Ovary (tissue), 7 donors: ENCODE measurements at regions not wholly inside any gene's neighbourhood (a gene's known extent, or its start where the extent isn't known, plus 50 kb on each side); places are given as distances from the start of the nearest gene placed in this dataset.
A peak's percentile ranks its signal among the peaks of the same experiment; 100 is the strongest.

Source experiments
- DNase-seq, 5 donors: peaks; one replicate each; pipeline ENCODE4 v3.0.0-alpha.2; 2019 to 2020
- H3K27ac ChIP-seq, 2 donors: fragments of 200-600 bp; one replicate each; pipeline versions ENCODE4 v1.5.1 to v1.8.0; 2019 to 2022
- H3K27me3 ChIP-seq: fragments of 200-600 bp; one replicate; pipeline ENCODE4 v1.8.0; 2022
- H3K36me3 ChIP-seq: fragments of 200-600 bp; sonication (generic); one replicate; pipeline ENCODE4 v1.5.1; 2019
- H3K4me1 ChIP-seq: one replicate; pipeline ENCODE4 v1.8.1; 2013; ENCODE audit warnings: mild to moderate bottlenecking, moderate library complexity; ENCODE audit not compliant: insufficient read depth
- H3K4me3 ChIP-seq: fragments of 200-600 bp; sonication (generic); one replicate; pipeline ENCODE4 v1.5.1; 2017
- H3K9me3 ChIP-seq, 2 donors: fragments of 200-600 bp in 1 of 2; sonication (generic) in 1 of 2; one replicate each; pipeline versions ENCODE4 v1.5.1 to v1.8.1; 2013 to 2019; ENCODE audit warnings: mild to moderate bottlenecking in 1 of 2, moderate library complexity in 1 of 2
- CTCF ChIP-seq, 3 donors: fragments of 450-650 bp in 2 of 3; fragments of 200-600 bp in 1 of 3; IDR thresholded peaks; one replicate each; pipeline versions ENCODE4 v1.5.1 to v1.8.0; 2016 to 2022; ENCODE audit warnings: antibody characterized with exemption in 3 of 3, mild to moderate bottlenecking in 1 of 3
- EP300 ChIP-seq: sonication (generic); formaldehyde crosslinking; IDR thresholded peaks from one replicate; pipeline ENCODE4 v1.6.1; 2017; ENCODE audit warnings: antibody characterized with exemption
- POLR2A ChIP-seq: fragments of 450-650 bp; IDR thresholded peaks from one replicate; pipeline ENCODE4 v1.6.1; 2017; ENCODE audit warnings: antibody characterized with exemption, mild to moderate bottlenecking, moderate library complexity
- WGBS, 3 donors: extraction: QIAGEN DNeasy Blood & Tissue Kit in 1 of 3; methylation state at CpG; one replicate each; pipeline versions ENCODE4 v1.1.5 to v1.1.7; 2013 to 2017; 5-methylcytosine and 5-hydroxymethylcytosine counted together
- intact Hi-C, 4 donors: fragments of 100-400 bp; cut with DNase I; formaldehyde crosslinking; loops; one replicate each; pipeline versions ENCODE4 v1.11.0 to v1.15.1; 2022 to 2023
- donor health status: DM: no; HTN: no; CAD: no; lungs with moderate emphysema.
- donor health status: DM: no; HTN: no; CAD: no.
- donor health status: Bipolar disorder and iron deficiency.
- donor health status: DM: no; HTN: no; CAD: no.
- donor health status: DM: yes; HTN: yes; CAD: no.

DNA sequence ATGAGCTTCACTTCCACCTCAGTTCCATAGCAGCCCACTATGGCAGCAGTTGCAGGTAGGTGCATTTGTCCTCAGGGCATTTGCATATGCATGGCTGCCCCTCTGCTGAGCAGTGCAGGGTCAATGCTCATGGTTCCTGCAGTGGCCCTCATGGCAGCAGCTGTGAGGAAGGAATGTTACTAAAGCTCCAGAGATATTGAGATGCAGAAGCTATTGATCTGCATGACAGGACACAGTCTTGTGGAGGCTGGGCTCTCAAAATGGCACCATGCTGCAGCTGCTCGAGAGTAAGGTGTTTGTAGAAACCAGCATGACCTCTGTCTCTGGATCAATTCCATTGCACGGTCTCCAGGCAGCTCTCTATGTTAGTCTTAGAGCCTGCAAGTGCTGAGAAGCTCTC is 179.2 kb upstream of the PCDH18 start:
- intact Hi-C loops = no loop called here

DNA sequence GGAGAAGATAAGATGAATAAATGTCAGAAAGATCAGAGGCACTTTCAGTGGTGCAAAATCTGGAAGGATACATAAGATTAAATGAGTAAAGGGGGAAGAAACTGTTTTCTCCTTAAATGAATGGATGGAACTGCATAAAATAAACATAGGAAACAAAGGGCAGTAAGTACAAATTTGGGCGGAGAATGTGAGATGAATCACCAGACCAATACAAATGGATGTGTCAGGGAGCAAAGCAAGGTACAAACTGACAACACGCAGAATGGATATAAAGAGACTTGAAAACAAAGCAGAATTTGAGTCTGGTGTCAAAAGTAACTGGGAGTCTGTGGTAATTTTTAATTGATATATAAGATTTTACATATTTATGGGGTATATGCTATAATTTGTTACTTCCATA is 175.3 kb upstream of the PCDH18 start:
- no peak for DNase-seq
- Histone ChIP-seq H3K36me3 (no peaks in the 10 kb centered on the region), H3K27me3 (peaks cover 5% of the 10 kb centered on the region), H3K4me3 (no peak overlapping the region), H3K27ac (no peak overlapping the region), H3K9me3 (no peaks in the 10 kb centered on the region), H3K4me1 (peaks cover 5% of the 10 kb centered on the region)
- 71 to 85% (median 76%) methylated on average over 2 of the region's 2 CpGs for WGBS, 3 donors
- intact Hi-C loops = no loop called here
- TF ChIP-seq POLR2A = no peak
- no peak for TF ChIP-seq CTCF (IDR thresholded peaks at IDR 0.05)
- no peak for TF ChIP-seq EP300

More for the DNA sequence above, 179.2 kb upstream of the PCDH18 start:
- Histone ChIP-seq H3K9me3 (no peaks in the 10 kb centered on the region), H3K4me1 (no peaks in the 10 kb centered on the region), H3K36me3 (no peaks in the 10 kb centered on the region), H3K27me3 (peaks cover 4% of the 10 kb centered on the region), H3K4me3 (no peak overlapping the region), H3K27ac (no peak overlapping the region)
- TF ChIP-seq EP300 (no peak), POLR2A (no peak), CTCF (IDR thresholded peaks at IDR 0.05) (no peak)
- WGBS, 3 donors = 92 to 97% (median 95%) methylated on average over 2 of the region's 2 CpGs
- DNase-seq = no peak

DNA sequence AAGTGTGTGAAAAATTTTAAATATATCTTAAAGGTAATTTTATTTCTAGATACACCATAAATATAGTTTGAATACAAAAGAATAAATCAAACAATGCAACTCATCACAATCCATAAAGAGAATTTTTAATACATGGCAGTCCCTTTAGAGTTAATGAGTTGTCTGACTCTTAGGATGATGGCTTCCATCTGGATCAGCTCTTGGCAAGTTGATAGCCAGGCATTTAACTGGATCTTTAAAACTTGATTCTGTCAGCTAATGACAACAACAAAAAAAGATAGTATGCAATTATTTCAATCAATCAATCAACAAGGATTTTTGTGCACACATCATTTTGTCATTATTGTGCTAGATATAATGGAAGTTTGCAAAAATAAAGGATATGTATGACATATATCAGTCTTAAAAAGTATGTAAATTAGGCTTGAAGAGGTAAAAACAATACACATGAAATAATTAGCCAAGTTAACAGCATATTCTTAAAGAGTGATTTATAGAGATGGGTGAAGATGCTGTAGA is 174.9 kb upstream of the PCDH18 start:
- no peak for DNase-seq
- H3K27ac ChIP-seq = no peak overlapping the region
- no peaks in the 10 kb centered on the region for H3K9me3 ChIP-seq
- intact Hi-C loops = no loop called here
- TF ChIP-seq EP300 (no peak), POLR2A (no peak), CTCF (IDR thresholded peaks at IDR 0.05) (no peak)
- H3K4me3 ChIP-seq = no peak overlapping the region
- H3K4me1 ChIP-seq = peaks cover 5% of the 10 kb centered on the region
- no peaks in the 10 kb centered on the region for H3K36me3 ChIP-seq
- peaks cover 5% of the 10 kb centered on the region for H3K27me3 ChIP-seq

DNA sequence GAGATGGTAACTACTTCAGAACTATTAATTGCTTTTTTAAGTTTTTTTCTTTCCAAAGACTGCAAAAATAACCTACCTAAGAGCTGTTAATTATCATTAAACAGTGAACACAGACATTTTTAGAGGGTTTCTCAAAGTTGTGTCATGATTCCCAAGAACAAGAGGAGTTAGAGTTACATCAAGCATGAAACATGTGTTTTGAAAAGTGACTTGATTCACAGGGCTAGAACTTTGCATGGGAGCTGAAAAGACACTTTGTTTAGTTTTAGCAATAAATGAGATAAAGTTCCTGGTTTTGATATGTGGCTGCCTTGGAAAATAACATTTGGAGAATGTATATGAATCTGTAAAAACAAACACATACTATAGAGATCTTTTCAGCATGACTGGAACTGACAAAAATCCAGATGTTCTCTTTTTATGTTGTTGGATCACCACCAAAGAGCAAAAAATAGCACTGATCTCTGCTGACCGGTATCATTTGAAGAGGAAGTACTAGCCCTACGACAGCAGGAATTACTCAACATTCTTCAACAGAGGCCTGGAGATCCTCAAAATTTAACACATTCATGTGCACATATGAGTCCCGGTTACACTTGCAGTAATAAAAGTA is 173.0 kb upstream of the PCDH18 start:
- Histone ChIP-seq H3K4me3 (no peak overlapping the region), H3K4me1 (peaks cover 5% of the 10 kb centered on the region), H3K27me3 (peaks cover 5% of the 10 kb centered on the region), H3K27ac (peak overlapping the region in 1 of 2 donors; percentile 19), H3K36me3 (no peaks in the 10 kb centered on the region), H3K9me3 (no peaks in the 10 kb centered on the region)
- no peak for TF ChIP-seq POLR2A
- TF ChIP-seq EP300 = no peak
- no peak for TF ChIP-seq CTCF (IDR thresholded peaks at IDR 0.05)
- WGBS, 3 donors = 1 to 2% (median 1%) methylated on average over 3 of the region's 3 CpGs
- DNase-seq = no peak
- intact Hi-C loops = no loop called here
